ENCODE measurements at regions not wholly inside any gene's neighbourhood (a gene's known extent, or its start where the extent isn't known, plus 50 kb on each side); places are given as distances from the start of the nearest gene placed in this dataset.
"Not testable (repeated sequence)": the region's sequence is repeated elsewhere in the genome, so short reads cannot be mapped to it uniquely, and the experiment has no call there.

GRCh38 chr5:106267256-106267655, 1403.5 kb downstream of the EFNA5 start:
- intact Hi-C loops (cut with micrococcal nuclease): no loop called here
- no peaks in the 10 kb centered on the region for H3K36me3 Mint-ChIP-seq
- H3K4me3 ChIP-seq (ENCODE audit: low read length in 2 of 2): no peak overlapping the region
- no peaks in the 10 kb centered on the region for H3K4me1 ChIP-seq (ENCODE audit: insufficient read depth, low read length)
- ChIA-PET POLR2A (ENCODE audit: partially characterized antibody) (no interaction called here), CTCF (ENCODE audit: partially characterized antibody) (no interaction called here)
- H3K27me3 ChIP-seq (ENCODE audit: insufficient read depth, low read length): no peaks in the 10 kb centered on the region
- H3K9me3 Mint-ChIP-seq: peaks cover 0 to 16% (median 7%) of the 10 kb centered on the region in 8 donors
- H3K27me3 Mint-ChIP-seq: no peaks in the 10 kb centered on the region
- H3K4me3 Mint-ChIP-seq: no peak overlapping the region
- H3K36me3 ChIP-seq (ENCODE audit: insufficient read depth, low read length): no peaks in the 10 kb centered on the region
- no peaks in the 10 kb centered on the region for H3K4me1 Mint-ChIP-seq
- no peak for DNase-seq
- no peaks in the 10 kb centered on the region for H3K9me3 ChIP-seq (ENCODE audit: control insufficient read depth in 1 of 2, low read length in 2 of 2)
- no peak overlapping the region for H3K27ac Mint-ChIP-seq
- H3K27ac ChIP-seq (ENCODE audit: low read depth, low read length): no peak overlapping the region

DNA sequence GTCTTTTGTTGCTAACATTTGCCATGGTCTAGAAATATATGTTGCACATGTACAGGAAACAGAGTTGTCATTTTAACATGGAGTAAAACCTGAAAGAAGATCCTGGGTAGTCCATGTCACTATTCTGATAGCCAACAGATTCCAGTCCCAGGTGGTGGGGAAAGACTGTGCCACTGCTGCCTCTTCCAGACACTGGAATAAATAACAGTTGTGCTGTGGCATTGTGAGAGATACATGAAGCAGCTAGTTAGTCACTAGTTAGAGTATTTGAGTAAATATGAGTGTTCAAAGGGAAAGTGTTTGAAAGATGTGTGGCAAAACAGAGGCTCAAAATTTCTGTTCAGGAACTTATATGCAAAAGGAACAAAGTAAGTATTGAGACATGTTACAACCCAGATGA, 1408.3 kb downstream of the EFNA5 start:
- Histone ChIP-seq H3K9me3 (ENCODE audit: control insufficient read depth in 1 of 2, low read length in 2 of 2) (no peaks in the 10 kb centered on the region), H3K4me1 (ENCODE audit: insufficient read depth, low read length) (no peaks in the 10 kb centered on the region), H3K4me3 (ENCODE audit: low read length in 2 of 2) (no peak overlapping the region), H3K27ac (ENCODE audit: low read depth, low read length) (no peak overlapping the region), H3K27me3 (ENCODE audit: insufficient read depth, low read length) (no peaks in the 10 kb centered on the region), H3K36me3 (ENCODE audit: insufficient read depth, low read length) (no peaks in the 10 kb centered on the region)
- Mint-ChIP-seq H3K27me3 (no peaks in the 10 kb centered on the region), H3K4me1 (no peaks in the 10 kb centered on the region), H3K27ac (no peak overlapping the region), H3K36me3 (no peaks in the 10 kb centered on the region), H3K4me3 (no peak overlapping the region), H3K9me3 (peaks cover 0 to 8% (median 2%) of the 10 kb centered on the region in 8 donors)
- no peak for DNase-seq
- intact Hi-C loops (cut with micrococcal nuclease): no loop called here
- CTCF ChIA-PET (ENCODE audit: partially characterized antibody): no interaction called here
- POLR2A ChIA-PET (ENCODE audit: partially characterized antibody): no interaction called here

- H3K36me3 Mint-ChIP-seq; H3K27ac ChIP-seq (ENCODE audit: low read depth, low read length); H3K36me3 ChIP-seq (ENCODE audit: insufficient read depth, low read length); intact Hi-C loops (cut with micrococcal nuclease); H3K27me3 ChIP-seq (ENCODE audit: insufficient read depth, low read length); H3K4me1 ChIP-seq (ENCODE audit: insufficient read depth, low read length); H3K4me3 Mint-ChIP-seq; H3K9me3 ChIP-seq (ENCODE audit: control insufficient read depth in 1 of 2, low read length in 2 of 2); POLR2A ChIA-PET (ENCODE audit: partially characterized antibody); H3K9me3 Mint-ChIP-seq; H3K27me3 Mint-ChIP-seq; H3K4me3 ChIP-seq (ENCODE audit: low read length in 2 of 2); H3K27ac Mint-ChIP-seq; CTCF ChIA-PET (ENCODE audit: partially characterized antibody); H3K4me1 Mint-ChIP-seq; DNase-seq: not testable (repeated sequence)
These were observed 1411.2 kb downstream of the EFNA5 start for GRCh38 chr5:106259431-106260090.

GRCh38 chr5:106258591-106259125, 1412.1 kb downstream of the EFNA5 start:
- ChIA-PET CTCF (ENCODE audit: partially characterized antibody) (no interaction called here), POLR2A (ENCODE audit: partially characterized antibody) (no interaction called here)
- H3K27ac ChIP-seq (ENCODE audit: low read depth, low read length): no peak overlapping the region
- no peaks in the 10 kb centered on the region for H3K27me3 ChIP-seq (ENCODE audit: insufficient read depth, low read length)
- Mint-ChIP-seq H3K9me3 (peaks cover 0 to 14% (median 8%) of the 10 kb centered on the region in 8 donors), H3K27ac (no peak overlapping the region), H3K36me3 (no peaks in the 10 kb centered on the region), H3K27me3 (no peaks in the 10 kb centered on the region), H3K4me3 (no peak overlapping the region), H3K4me1 (no peaks in the 10 kb centered on the region)
- no peak for DNase-seq
- H3K4me1 ChIP-seq (ENCODE audit: insufficient read depth, low read length): no peaks in the 10 kb centered on the region
- no peak overlapping the region for H3K4me3 ChIP-seq (ENCODE audit: low read length in 2 of 2)
- H3K9me3 ChIP-seq (ENCODE audit: control insufficient read depth in 1 of 2, low read length in 2 of 2): no peaks in the 10 kb centered on the region
- intact Hi-C loops (cut with micrococcal nuclease): no loop called here
- no peaks in the 10 kb centered on the region for H3K36me3 ChIP-seq (ENCODE audit: insufficient read depth, low read length)

- Mint-ChIP-seq H3K4me1 (no peaks in the 10 kb centered on the region), H3K27ac (peak overlapping the region in 1 of 7 donors; percentile 4), H3K4me3 (no peak overlapping the region), H3K27me3 (no peaks in the 10 kb centered on the region), H3K36me3 (no peaks in the 10 kb centered on the region), H3K9me3 (peaks cover 0 to 11% (median 7%) of the 10 kb centered on the region in 8 donors)
- Histone ChIP-seq H3K9me3 (ENCODE audit: control insufficient read depth in 1 of 2, low read length in 2 of 2) (no peaks in the 10 kb centered on the region), H3K36me3 (ENCODE audit: insufficient read depth, low read length) (no peaks in the 10 kb centered on the region), H3K27ac (ENCODE audit: low read depth, low read length) (no peak overlapping the region), H3K27me3 (ENCODE audit: insufficient read depth, low read length) (no peaks in the 10 kb centered on the region), H3K4me1 (ENCODE audit: insufficient read depth, low read length) (no peaks in the 10 kb centered on the region), H3K4me3 (ENCODE audit: low read length in 2 of 2) (no peak overlapping the region)
- no peak for DNase-seq
- intact Hi-C loops (cut with micrococcal nuclease): no loop called here
- POLR2A ChIA-PET (ENCODE audit: partially characterized antibody): no interaction called here
- CTCF ChIA-PET (ENCODE audit: partially characterized antibody): no interaction called here
These were observed 1416.0 kb downstream of the EFNA5 start for GRCh38 chr5:106254784-106255183.

DNA sequence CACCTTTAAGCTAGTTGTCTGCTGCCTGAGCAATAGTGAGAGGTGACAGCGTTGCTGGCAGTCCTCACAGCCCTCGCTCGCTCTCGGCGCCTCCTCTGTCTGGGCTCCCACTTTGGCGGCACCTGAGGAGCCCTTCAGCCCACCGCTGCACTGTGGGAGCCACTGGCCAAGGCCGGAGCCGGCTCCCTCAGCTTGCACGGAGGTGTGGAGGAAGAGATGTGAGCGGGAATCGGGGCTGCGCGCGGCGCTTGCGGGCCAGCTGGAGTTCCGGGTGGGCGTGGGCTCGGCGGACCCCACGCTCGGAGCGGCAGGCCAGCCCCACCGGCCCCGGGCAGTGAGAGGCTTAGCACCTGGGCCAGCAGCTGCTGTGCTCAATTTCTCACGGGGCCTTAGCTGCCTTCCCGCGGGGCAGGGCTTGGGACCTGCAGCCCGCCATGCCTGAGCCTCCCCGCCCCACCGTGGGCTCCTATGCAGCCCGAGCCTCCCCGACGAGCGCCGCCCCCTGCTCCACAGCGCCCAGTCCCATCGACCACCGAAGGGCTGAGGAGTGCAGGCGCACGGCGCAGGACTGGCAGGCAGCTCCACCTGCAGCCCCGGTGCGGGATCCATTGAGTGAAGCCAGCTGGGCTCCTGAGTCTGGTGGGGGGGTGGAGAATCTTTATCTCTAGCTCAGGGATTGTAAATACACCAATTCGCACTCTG, 1424.5 kb downstream of the EFNA5 start:
- intact Hi-C loops (cut with micrococcal nuclease): not testable (repeated sequence)

GRCh38 chr5:106241409-106241808, 1429.3 kb downstream of the EFNA5 start:
- intact Hi-C loops (cut with micrococcal nuclease): no loop called here
- peaks cover 0 to 9% (median 2%) of the 10 kb centered on the region in 8 donors for H3K9me3 Mint-ChIP-seq

More for the DNA sequence above, 1424.5 kb downstream of the EFNA5 start:
- H3K27ac ChIP-seq (ENCODE audit: low read depth, low read length); POLR2A ChIA-PET (ENCODE audit: partially characterized antibody); CTCF ChIA-PET (ENCODE audit: partially characterized antibody); H3K4me3 Mint-ChIP-seq; H3K4me1 Mint-ChIP-seq; H3K27me3 Mint-ChIP-seq; H3K9me3 Mint-ChIP-seq; H3K4me1 ChIP-seq (ENCODE audit: insufficient read depth, low read length); H3K9me3 ChIP-seq (ENCODE audit: control insufficient read depth in 1 of 2, low read length in 2 of 2); H3K36me3 Mint-ChIP-seq; H3K27ac Mint-ChIP-seq; H3K4me3 ChIP-seq (ENCODE audit: low read length in 2 of 2); H3K36me3 ChIP-seq (ENCODE audit: insufficient read depth, low read length); H3K27me3 ChIP-seq (ENCODE audit: insufficient read depth, low read length); DNase-seq: not testable (repeated sequence)

More at GRCh38 chr5:106241409-106241808, 1429.3 kb downstream of the EFNA5 start:
- ChIA-PET CTCF (ENCODE audit: partially characterized antibody) (no interaction called here), POLR2A (ENCODE audit: partially characterized antibody) (no interaction called here)
- Histone ChIP-seq H3K27me3 (ENCODE audit: insufficient read depth, low read length) (no peaks in the 10 kb centered on the region), H3K4me1 (ENCODE audit: insufficient read depth, low read length) (no peaks in the 10 kb centered on the region), H3K4me3 (ENCODE audit: low read length in 2 of 2) (no peak overlapping the region), H3K9me3 (ENCODE audit: control insufficient read depth in 1 of 2, low read length in 2 of 2) (no peaks in the 10 kb centered on the region), H3K36me3 (ENCODE audit: insufficient read depth, low read length) (no peaks in the 10 kb centered on the region), H3K27ac (ENCODE audit: low read depth, low read length) (no peak overlapping the region)
- Mint-ChIP-seq H3K27ac (no peak overlapping the region), H3K27me3 (no peaks in the 10 kb centered on the region), H3K4me1 (no peaks in the 10 kb centered on the region), H3K36me3 (no peaks in the 10 kb centered on the region), H3K4me3 (no peak overlapping the region)
- DNase-seq: no peak
